GM12874 (cell line): ENCODE measurements at regions not wholly inside any gene's neighbourhood (a gene's known extent, or its start where the extent isn't known, plus 50 kb on each side); places are given as distances from the start of the nearest gene placed in this dataset.

Experiments
- CTCF ChIP-seq: IDR thresholded peaks from 2 replicates; pipeline ENCODE4 v1.5.1; 2011; ENCODE audit warnings: low read depth, mild to moderate bottlenecking, control low read depth, low read length, moderate library complexity; ENCODE audit not compliant: insufficient read depth

GRCh38 chr20:10735195-10735949 lies 61.6 kb upstream of the JAG1 start:
- no peak for TF ChIP-seq CTCF

- no peak for TF ChIP-seq CTCF
Observed at GRCh38 chr20:10739134-10739533, 65.3 kb upstream of the JAG1 start.

GRCh38 chr20:10739566-10739965 lies 65.8 kb upstream of the JAG1 start:
- no peak for TF ChIP-seq CTCF

- TF ChIP-seq CTCF = no peak
Observed at GRCh38 chr20:10741060-10741459, 67.3 kb upstream of the JAG1 start.

GRCh38 chr20:10745790-10746189 lies 72.0 kb upstream of the JAG1 start:
- no peak for TF ChIP-seq CTCF

- no peak for TF ChIP-seq CTCF
Observed at GRCh38 chr20:10747019-10747418, 73.2 kb upstream of the JAG1 start.

- TF ChIP-seq CTCF = no peak
Observed at GRCh38 chr20:10749084-10749483, 75.3 kb upstream of the JAG1 start.
